ENCODE measurements at regions not wholly inside any gene's neighbourhood (a gene's known extent, or its start where the extent isn't known, plus 50 kb on each side); places are given as distances from the start of the nearest gene placed in this dataset.

DNA sequence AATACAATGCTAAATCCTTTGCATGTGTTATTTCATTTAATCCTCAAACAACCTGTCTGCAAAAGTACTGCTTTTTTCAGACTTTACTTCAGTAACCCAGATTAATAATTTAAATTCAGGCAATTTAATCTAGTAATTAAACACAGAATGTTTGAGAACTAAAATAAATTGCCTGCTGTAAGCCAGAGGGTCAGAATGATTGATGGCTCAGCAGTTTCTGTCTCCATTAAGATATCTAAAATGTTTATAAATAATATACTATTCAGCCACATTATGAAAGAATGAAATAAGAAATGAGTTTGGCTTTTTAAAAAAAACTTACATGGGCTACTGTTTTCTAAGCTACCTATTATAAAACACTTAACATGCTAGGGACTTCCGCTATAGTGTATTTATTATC lies 846.0 kb downstream of the FAM181B start:
- no peak overlapping the region for H4K8ac ChIP-seq (ENCODE audit: low read depth, low read length)
- H2BK120ac ChIP-seq (ENCODE audit: insufficient read depth, low read length, poor library complexity): no peak overlapping the region
- H3K36me3 ChIP-seq (ENCODE audit: control insufficient read depth in 1 of 2, insufficient read depth in 2 of 2, low read length in 2 of 2): no peaks in the 10 kb centered on the region
- H4K12ac ChIP-seq (ENCODE audit: low read depth, low read length): no peak overlapping the region
- no peak overlapping the region for H3K18ac ChIP-seq (ENCODE audit: low read length)
- no peak overlapping the region for H2BK12ac ChIP-seq (ENCODE audit: low read length)
- H3K23ac ChIP-seq (ENCODE audit: low read length): no peak overlapping the region
- WGBS (ENCODE audit: extremely low coverage, insufficient coverage, insufficient read length): no CpG with 5 or more reads among the region's 1 CpG
- no peak overlapping the region for H3K27ac ChIP-seq (ENCODE audit: low read depth, low read length)
- DNase-seq: no peak
- H3K27me3 ChIP-seq (ENCODE audit: insufficient read depth, low read length): no peaks in the 10 kb centered on the region
- H3K14ac ChIP-seq (ENCODE audit: low read length): no peak overlapping the region
- no peak overlapping the region for H4K91ac ChIP-seq (ENCODE audit: low read depth, low read length)
- no peak overlapping the region for H3K4me3 ChIP-seq (ENCODE audit: low read depth, low read length)
- H3K9me3 ChIP-seq (ENCODE audit: insufficient read depth, low read depth, low read length): no peaks in the 10 kb centered on the region
- no peaks in the 10 kb centered on the region for H3K4me1 ChIP-seq (ENCODE audit: control insufficient read depth in 1 of 2, insufficient read depth in 2 of 2, low read length in 2 of 2)
- H2AK5ac ChIP-seq (ENCODE audit: low read length): no peak overlapping the region
- no peaks in the 10 kb centered on the region for H3K79me2 ChIP-seq (ENCODE audit: control insufficient read depth, insufficient read depth, low read length, poor library complexity)
- H3K4me2 ChIP-seq (ENCODE audit: low read length): no peak overlapping the region
- no peak overlapping the region for H2BK5ac ChIP-seq (ENCODE audit: low read depth, low read length, poor library complexity)
- no peak overlapping the region for H2AFZ ChIP-seq (ENCODE audit: insufficient read depth, low read length, poor library complexity)
- no peak overlapping the region for H3K4ac ChIP-seq (ENCODE audit: low read depth, low read length)
- no peak overlapping the region for H3K9ac ChIP-seq (ENCODE audit: low read length)
- no peaks in the 10 kb centered on the region for H3K79me1 ChIP-seq (ENCODE audit: low read length)

DNA sequence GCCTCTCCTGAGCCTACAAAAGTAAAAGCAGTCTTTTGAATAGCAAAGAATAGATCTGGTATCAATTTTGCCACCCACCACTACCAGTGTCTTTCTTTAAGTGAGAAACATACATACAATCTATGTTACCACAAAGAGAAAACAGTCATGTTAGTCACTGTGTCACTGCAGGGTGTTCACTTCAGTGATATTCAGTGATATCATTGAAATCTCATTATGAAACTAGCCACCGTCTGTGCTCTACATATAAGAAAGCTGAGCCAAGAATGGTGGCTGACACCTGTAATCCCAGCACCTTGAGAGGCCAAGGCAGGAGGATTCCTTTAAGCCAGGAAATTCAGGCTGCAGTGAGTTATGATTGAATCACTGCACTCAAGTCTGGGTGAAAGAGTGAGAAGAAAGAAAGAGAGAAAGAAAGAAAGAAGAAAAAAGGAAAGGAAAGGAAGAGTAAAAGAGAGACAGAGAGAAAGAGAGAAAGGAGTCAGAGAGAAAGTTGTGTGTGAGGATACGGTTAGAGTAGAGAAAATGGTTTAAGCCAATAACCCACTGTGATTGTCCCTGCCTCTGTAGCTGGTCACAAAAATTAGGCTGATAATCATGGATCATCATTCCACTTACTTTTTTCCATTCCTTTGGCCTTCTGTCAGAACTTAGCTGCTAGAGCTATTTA lies 847.1 kb downstream of the FAM181B start:
- no peak overlapping the region for H2BK120ac ChIP-seq (ENCODE audit: insufficient read depth, low read length, poor library complexity)
- H3K18ac ChIP-seq (ENCODE audit: low read length): no peak overlapping the region
- no peak overlapping the region for H2BK12ac ChIP-seq (ENCODE audit: low read length)
- no peaks in the 10 kb centered on the region for H3K27me3 ChIP-seq (ENCODE audit: insufficient read depth, low read length)
- H3K9me3 ChIP-seq (ENCODE audit: insufficient read depth, low read depth, low read length): no peaks in the 10 kb centered on the region
- no peaks in the 10 kb centered on the region for H3K79me2 ChIP-seq (ENCODE audit: control insufficient read depth, insufficient read depth, low read length, poor library complexity)
- no peaks in the 10 kb centered on the region for H3K4me1 ChIP-seq (ENCODE audit: control insufficient read depth in 1 of 2, insufficient read depth in 2 of 2, low read length in 2 of 2)
- H3K4ac ChIP-seq (ENCODE audit: low read depth, low read length): no peak overlapping the region
- H2AK5ac ChIP-seq (ENCODE audit: low read length): no peak overlapping the region
- H2AFZ ChIP-seq (ENCODE audit: insufficient read depth, low read length, poor library complexity): no peak overlapping the region
- H3K79me1 ChIP-seq (ENCODE audit: low read length): no peaks in the 10 kb centered on the region
- no peak overlapping the region for H4K12ac ChIP-seq (ENCODE audit: low read depth, low read length)
- no peak overlapping the region for H4K91ac ChIP-seq (ENCODE audit: low read depth, low read length)
- no peak overlapping the region for H3K23ac ChIP-seq (ENCODE audit: low read length)
- H3K14ac ChIP-seq (ENCODE audit: low read length): no peak overlapping the region
- H3K27ac ChIP-seq (ENCODE audit: low read depth, low read length): no peak overlapping the region
- WGBS (ENCODE audit: extremely low coverage, insufficient coverage, insufficient read length): no CpG with 5 or more reads among the region's 2 CpGs
- no peak overlapping the region for H3K4me2 ChIP-seq (ENCODE audit: low read length)
- no peak for DNase-seq
- no peak overlapping the region for H3K4me3 ChIP-seq (ENCODE audit: low read depth, low read length)
- H3K9ac ChIP-seq (ENCODE audit: low read length): no peak overlapping the region
- H2BK5ac ChIP-seq (ENCODE audit: low read depth, low read length, poor library complexity): no peak overlapping the region
- no peaks in the 10 kb centered on the region for H3K36me3 ChIP-seq (ENCODE audit: control insufficient read depth in 1 of 2, insufficient read depth in 2 of 2, low read length in 2 of 2)
- no peak overlapping the region for H4K8ac ChIP-seq (ENCODE audit: low read depth, low read length)

DNA sequence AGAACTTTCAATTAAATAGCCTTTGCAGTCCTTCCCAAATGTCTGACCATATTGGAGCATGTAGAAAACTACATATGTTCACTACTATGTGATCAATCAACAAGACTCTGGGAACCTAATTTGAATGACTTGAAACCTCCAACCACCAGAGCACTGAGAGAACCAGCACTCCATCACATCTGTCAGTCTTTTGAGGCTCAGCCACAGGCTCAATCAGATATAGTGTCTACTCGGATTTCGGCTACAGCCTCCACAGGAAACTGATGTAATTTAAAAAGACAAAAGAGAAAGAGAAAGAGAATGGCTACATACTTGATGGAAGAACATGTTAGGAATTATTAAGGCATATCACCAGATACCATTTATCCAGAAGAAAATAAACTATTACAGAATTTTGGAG lies 859.0 kb downstream of the FAM181B start:
- Histone ChIP-seq H3K4ac (ENCODE audit: low read depth, low read length) (no peak overlapping the region), H2BK12ac (ENCODE audit: low read length) (no peak overlapping the region), H3K18ac (ENCODE audit: low read length) (no peak overlapping the region), H4K12ac (ENCODE audit: low read depth, low read length) (no peak overlapping the region), H3K79me1 (ENCODE audit: low read length) (no peaks in the 10 kb centered on the region), H4K8ac (ENCODE audit: low read depth, low read length) (no peak overlapping the region), H3K79me2 (ENCODE audit: control insufficient read depth, insufficient read depth, low read length, poor library complexity) (no peaks in the 10 kb centered on the region), H3K4me1 (ENCODE audit: control insufficient read depth in 1 of 2, insufficient read depth in 2 of 2, low read length in 2 of 2) (no peaks in the 10 kb centered on the region), H4K91ac (ENCODE audit: low read depth, low read length) (no peak overlapping the region), H3K23ac (ENCODE audit: low read length) (no peak overlapping the region), H3K9me3 (ENCODE audit: insufficient read depth, low read depth, low read length) (no peaks in the 10 kb centered on the region), H3K4me2 (ENCODE audit: low read length) (no peak overlapping the region), H2BK5ac (ENCODE audit: low read depth, low read length, poor library complexity) (no peak overlapping the region), H3K27ac (ENCODE audit: low read depth, low read length) (no peak overlapping the region), H2AFZ (ENCODE audit: insufficient read depth, low read length, poor library complexity) (no peak overlapping the region), H3K14ac (ENCODE audit: low read length) (no peak overlapping the region), H3K27me3 (ENCODE audit: insufficient read depth, low read length) (no peaks in the 10 kb centered on the region), H3K4me3 (ENCODE audit: low read depth, low read length) (no peak overlapping the region), H3K9ac (ENCODE audit: low read length) (no peak overlapping the region), H2BK120ac (ENCODE audit: insufficient read depth, low read length, poor library complexity) (no peak overlapping the region), H3K36me3 (ENCODE audit: control insufficient read depth in 1 of 2, insufficient read depth in 2 of 2, low read length in 2 of 2) (no peaks in the 10 kb centered on the region), H2AK5ac (ENCODE audit: low read length) (no peak overlapping the region)
- WGBS (ENCODE audit: extremely low coverage, insufficient coverage, insufficient read length): no CpG with 5 or more reads among the region's 2 CpGs
- DNase-seq: no peak

DNA sequence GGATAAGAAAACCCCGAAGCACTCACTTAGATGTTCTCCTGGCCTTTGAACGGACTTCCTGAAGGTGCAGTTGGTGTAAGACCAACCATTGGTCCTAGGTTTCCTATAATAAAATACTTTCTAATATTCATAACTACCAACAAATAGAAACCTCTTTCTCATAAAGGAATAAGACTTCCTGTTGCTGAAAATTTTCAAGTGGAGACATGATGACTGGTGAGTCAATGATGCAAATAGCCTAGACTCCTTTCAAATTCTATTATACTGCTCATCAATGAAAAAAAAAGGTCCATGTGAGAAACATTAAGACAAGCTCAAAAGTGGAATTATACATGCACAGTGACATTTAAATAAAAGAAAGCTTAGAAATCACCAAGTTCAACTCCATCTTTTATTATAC lies 862.8 kb downstream of the FAM181B start:
- Histone ChIP-seq H3K9me3 (ENCODE audit: insufficient read depth, low read depth, low read length) (no peaks in the 10 kb centered on the region), H3K23ac (ENCODE audit: low read length) (no peak overlapping the region), H2BK5ac (ENCODE audit: low read depth, low read length, poor library complexity) (no peak overlapping the region), H4K91ac (ENCODE audit: low read depth, low read length) (no peak overlapping the region), H4K8ac (ENCODE audit: low read depth, low read length) (no peak overlapping the region), H3K27me3 (ENCODE audit: insufficient read depth, low read length) (no peaks in the 10 kb centered on the region), H3K4me3 (ENCODE audit: low read depth, low read length) (no peak overlapping the region), H3K4ac (ENCODE audit: low read depth, low read length) (no peak overlapping the region), H3K79me2 (ENCODE audit: control insufficient read depth, insufficient read depth, low read length, poor library complexity) (no peaks in the 10 kb centered on the region), H3K4me2 (ENCODE audit: low read length) (no peak overlapping the region), H3K27ac (ENCODE audit: low read depth, low read length) (no peak overlapping the region), H3K9ac (ENCODE audit: low read length) (no peak overlapping the region), H3K18ac (ENCODE audit: low read length) (no peak overlapping the region), H2AFZ (ENCODE audit: insufficient read depth, low read length, poor library complexity) (no peak overlapping the region), H3K36me3 (ENCODE audit: control insufficient read depth in 1 of 2, insufficient read depth in 2 of 2, low read length in 2 of 2) (no peaks in the 10 kb centered on the region), H3K4me1 (ENCODE audit: control insufficient read depth in 1 of 2, insufficient read depth in 2 of 2, low read length in 2 of 2) (no peaks in the 10 kb centered on the region), H4K12ac (ENCODE audit: low read depth, low read length) (no peak overlapping the region), H2BK120ac (ENCODE audit: insufficient read depth, low read length, poor library complexity) (no peak overlapping the region), H3K79me1 (ENCODE audit: low read length) (no peaks in the 10 kb centered on the region), H2BK12ac (ENCODE audit: low read length) (no peak overlapping the region), H3K14ac (ENCODE audit: low read length) (no peak overlapping the region), H2AK5ac (ENCODE audit: low read length) (no peak overlapping the region)
- WGBS (ENCODE audit: extremely low coverage, insufficient coverage, insufficient read length): no CpG with 5 or more reads among the region's 2 CpGs
- DNase-seq: no peak

All from trophoblast cell (in vitro differentiated cells and primary cell).